GM23338 (cell line): ENCODE measurements at regions not wholly inside any gene's neighbourhood (a gene's known extent, or its start where the extent isn't known, plus 50 kb on each side); places are given as distances from the start of the nearest gene placed in this dataset.

Experiments
- ATAC-seq: fragments of 200-7000 bp; cut with Tn5 transposase; 3 replicates; pipeline ENCODE4 v1.9.1; 2020
- DNase-seq: peaks from one replicate; pipeline ENCODE4 v3.0.0-alpha.2; 2015; ENCODE audit warnings: low spot score
- H2AFZ ChIP-seq: fragments of 200-600 bp; sonication (generic); 2 replicates; pipeline ENCODE4 v1.8.0; 2016; ENCODE audit warnings: antibody characterized with exemption, mild to moderate bottlenecking, moderate library complexity
- H3F3A ChIP-seq: fragments of 200-600 bp; sonication (generic); replicated peaks from 2 replicates; pipeline ENCODE4 v1.8.0; 2017; ENCODE audit warnings: antibody characterized with exemption, mixed run types, low read depth
- H3K27ac ChIP-seq: fragments of 200-600 bp; sonication (generic); 2 replicates; pipeline ENCODE4 v1.6.1; 2016; ENCODE audit warnings: low read depth
- H3K27me3 ChIP-seq: fragments of 200-600 bp; sonication (generic); 2 replicates; pipeline ENCODE4 v1.8.0; 2016; ENCODE audit warnings: mild to moderate bottlenecking, mixed run types, moderate library complexity; ENCODE audit not compliant: insufficient read depth
- H3K36me3 ChIP-seq: fragments of 200-600 bp; sonication (generic); 2 replicates; pipeline ENCODE4 v1.8.0; 2016; ENCODE audit warnings: mild to moderate bottlenecking; ENCODE audit not compliant: insufficient read depth
- H3K4me1 ChIP-seq: fragments of 200-600 bp; sonication (generic); 2 replicates; pipeline ENCODE4 v1.8.0; 2016; ENCODE audit warnings: mild to moderate bottlenecking, moderate library complexity; ENCODE audit not compliant: insufficient read depth
- H3K4me2 ChIP-seq: fragments of 200-600 bp; sonication (generic); 2 replicates; pipeline ENCODE4 v1.7.1; 2017; ENCODE audit warnings: mixed run types
- H3K4me3 ChIP-seq: fragments of 200-600 bp; sonication (generic); 2 replicates; pipeline ENCODE4 v1.6.1; 2016; ENCODE audit warnings: mixed run types
- H3K79me2 ChIP-seq: fragments of 200-600 bp; sonication (generic); replicated peaks from 2 replicates; pipeline ENCODE4 v1.8.0; 2017; ENCODE audit warnings: mild to moderate bottlenecking; ENCODE audit not compliant: insufficient read depth
- H3K9me2 ChIP-seq: fragments of 200-600 bp; sonication (generic); 2 replicates; pipeline ENCODE4 v1.8.0; 2017; ENCODE audit not compliant: insufficient read depth
- H4K20me1 ChIP-seq: fragments of 200-600 bp; sonication (generic); replicated peaks from 2 replicates; pipeline ENCODE4 v1.8.0; 2017; ENCODE audit warnings: mild to moderate bottlenecking; ENCODE audit not compliant: insufficient read depth
- H3K27ac Mint-ChIP-seq: 2 replicates; pipeline ENCODE4 v1.8.0; 2020; ENCODE audit warnings: inconsistent platforms, mild to moderate bottlenecking, moderate library complexity, mixed read lengths
- H3K27me3 Mint-ChIP-seq: 3 replicates; pipeline ENCODE4 v1.8.0; 2022; ENCODE audit warnings: low read depth, mild to moderate bottlenecking, moderate library complexity, mixed read lengths, inconsistent platforms; ENCODE audit not compliant: insufficient read depth, poor library complexity
- H3K36me3 Mint-ChIP-seq: 3 replicates; pipeline ENCODE4 v1.8.0; 2021; ENCODE audit warnings: low read depth, mild to moderate bottlenecking, inconsistent platforms, moderate library complexity, mixed read lengths
- H3K4me1 Mint-ChIP-seq: 3 replicates; pipeline ENCODE4 v1.8.0; 2020; ENCODE audit warnings: mild to moderate bottlenecking, inconsistent platforms, mixed read lengths
- H3K4me3 Mint-ChIP-seq: 3 replicates; pipeline ENCODE4 v1.8.0; 2021; ENCODE audit warnings: moderate library complexity, mild to moderate bottlenecking, inconsistent platforms, mixed read lengths
- H3K9me3 Mint-ChIP-seq: 3 replicates; pipeline ENCODE4 v1.8.0; 2020; ENCODE audit warnings: moderate library complexity, mild to moderate bottlenecking, inconsistent platforms, mixed read lengths
- CREB1 ChIP-seq: fragments of 250-450 bp; sonication (Bioruptor Pico); IDR thresholded peaks from 2 replicates; pipeline ENCODE4 v1.5.0; 2020; ENCODE audit warnings: low read depth, mild to moderate bottlenecking, moderate library complexity
- EZH2 ChIP-seq: fragments of 200-600 bp; sonication (generic); IDR thresholded peaks from one replicate; pipeline ENCODE4 v1.8.0; 2017; ENCODE audit warnings: antibody characterized with exemption, mild to moderate bottlenecking, low read depth; ENCODE audit not compliant: unreplicated experiment
- EZH2phosphoT487 ChIP-seq: fragments of 200-600 bp; sonication (generic); IDR thresholded peaks from one replicate; pipeline ENCODE4 v1.8.1; 2018; ENCODE audit warnings: antibody characterized with exemption; ENCODE audit not compliant: unreplicated experiment
- JUNB ChIP-seq: IDR thresholded peaks from one replicate; pipeline ENCODE4 v1.6.1; 2016; ENCODE audit warnings: antibody characterized with exemption; ENCODE audit not compliant: unreplicated experiment
- NANOG ChIP-seq: IDR thresholded peaks from 2 replicates; pipeline ENCODE4 v1.6.1; 2016; ENCODE audit warnings: antibody characterized with exemption, borderline replicate concordance
- POLR2AphosphoS5 ChIP-seq: IDR thresholded peaks from 2 replicates; pipeline ENCODE4 v1.6.1; 2016; ENCODE audit warnings: antibody characterized with exemption, low read depth
- STAT1 ChIP-seq: IDR thresholded peaks from one replicate; pipeline ENCODE4 v1.6.1; 2016; ENCODE audit warnings: antibody characterized with exemption; ENCODE audit not compliant: unreplicated experiment
- ZNF114 ChIP-seq: fragments of 250-450 bp; sonication (Bioruptor Pico); IDR thresholded peaks from 2 replicates; pipeline ENCODE4 v1.5.0; 2020; ENCODE audit warnings: mild to moderate bottlenecking, moderate library complexity
- ZNF331 ChIP-seq: fragments of 250-450 bp; sonication (Bioruptor Pico); IDR thresholded peaks from 2 replicates; pipeline ENCODE4 v1.5.0; 2020; ENCODE audit warnings: low read depth, mild to moderate bottlenecking, moderate library complexity
- ZNF462 ChIP-seq: fragments of 250-450 bp; sonication (Bioruptor Pico); IDR thresholded peaks from 2 replicates; pipeline ENCODE4 v1.5.0; 2020; ENCODE audit warnings: mild to moderate bottlenecking, moderate library complexity
- TF ChIP-seq, protein P1 (sequence below): IDR thresholded peaks from one replicate; pipeline ENCODE4 v1.6.1; 2018; ENCODE audit warnings: antibody characterized with exemption; ENCODE audit not compliant: unreplicated experiment
- TF ChIP-seq, protein P2 (sequence below): IDR thresholded peaks from 2 replicates; pipeline ENCODE4 v1.6.1; 2016; ENCODE audit warnings: antibody characterized with exemption
- TF ChIP-seq, protein P3 (sequence below), 2 experiments: fragments of 200-600 bp in 1 of 2; sonication (generic) in 1 of 2; conservative IDR thresholded peaks; 2 replicates each; pipeline versions ENCODE4 v1.5.1 to v1.6.1; 2016 to 2017; ENCODE audit warnings: antibody characterized with exemption in 2 of 2, low read depth in 2 of 2, mild to moderate bottlenecking in 2 of 2, moderate library complexity in 1 of 2

GRCh38 chr3:23099021-23099420 is 104.1 kb upstream of the UBE2E2 start:
- Mint-ChIP-seq H3K9me3 (peaks cover 9% of the 10 kb centered on the region), H3K27ac (no peak overlapping the region), H3K4me1 (peaks cover 13% of the 10 kb centered on the region; the same call in 2 of the 3 replicates), H3K36me3 (peaks cover 2% of the 10 kb centered on the region), H3K4me3 (no peak overlapping the region), H3K27me3 (peaks cover 3% of the 10 kb centered on the region)
- Histone ChIP-seq H3K4me1 (no peaks in the 10 kb centered on the region), H2AFZ (no peak overlapping the region), H3K4me3 (no peak overlapping the region), H3K27me3 (no peaks in the 10 kb centered on the region), H3K9me2 (peaks cover 3% of the 10 kb centered on the region; the same call in 1 of the 2 replicates), H3K27ac (no peak overlapping the region), H4K20me1 (no peaks in the 10 kb centered on the region), H3K79me2 (no peaks in the 10 kb centered on the region), H3F3A (no peaks in the 10 kb centered on the region), H3K4me2 (no peak overlapping the region), H3K36me3 (peaks cover 2% of the 10 kb centered on the region; the same call in 1 of the 2 replicates)
- TF ChIP-seq STAT1 = no peak
- TF ChIP-seq ZNF331 = no peak
- no peak for TF ChIP-seq POLR2AphosphoS5
- TF ChIP-seq, protein P1, sequence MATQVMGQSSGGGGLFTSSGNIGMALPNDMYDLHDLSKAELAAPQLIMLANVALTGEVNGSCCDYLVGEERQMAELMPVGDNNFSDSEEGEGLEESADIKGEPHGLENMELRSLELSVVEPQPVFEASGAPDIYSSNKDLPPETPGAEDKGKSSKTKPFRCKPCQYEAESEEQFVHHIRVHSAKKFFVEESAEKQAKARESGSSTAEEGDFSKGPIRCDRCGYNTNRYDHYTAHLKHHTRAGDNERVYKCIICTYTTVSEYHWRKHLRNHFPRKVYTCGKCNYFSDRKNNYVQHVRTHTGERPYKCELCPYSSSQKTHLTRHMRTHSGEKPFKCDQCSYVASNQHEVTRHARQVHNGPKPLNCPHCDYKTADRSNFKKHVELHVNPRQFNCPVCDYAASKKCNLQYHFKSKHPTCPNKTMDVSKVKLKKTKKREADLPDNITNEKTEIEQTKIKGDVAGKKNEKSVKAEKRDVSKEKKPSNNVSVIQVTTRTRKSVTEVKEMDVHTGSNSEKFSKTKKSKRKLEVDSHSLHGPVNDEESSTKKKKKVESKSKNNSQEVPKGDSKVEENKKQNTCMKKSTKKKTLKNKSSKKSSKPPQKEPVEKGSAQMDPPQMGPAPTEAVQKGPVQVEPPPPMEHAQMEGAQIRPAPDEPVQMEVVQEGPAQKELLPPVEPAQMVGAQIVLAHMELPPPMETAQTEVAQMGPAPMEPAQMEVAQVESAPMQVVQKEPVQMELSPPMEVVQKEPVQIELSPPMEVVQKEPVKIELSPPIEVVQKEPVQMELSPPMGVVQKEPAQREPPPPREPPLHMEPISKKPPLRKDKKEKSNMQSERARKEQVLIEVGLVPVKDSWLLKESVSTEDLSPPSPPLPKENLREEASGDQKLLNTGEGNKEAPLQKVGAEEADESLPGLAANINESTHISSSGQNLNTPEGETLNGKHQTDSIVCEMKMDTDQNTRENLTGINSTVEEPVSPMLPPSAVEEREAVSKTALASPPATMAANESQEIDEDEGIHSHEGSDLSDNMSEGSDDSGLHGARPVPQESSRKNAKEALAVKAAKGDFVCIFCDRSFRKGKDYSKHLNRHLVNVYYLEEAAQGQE = no peak
- TF ChIP-seq, protein P2, sequence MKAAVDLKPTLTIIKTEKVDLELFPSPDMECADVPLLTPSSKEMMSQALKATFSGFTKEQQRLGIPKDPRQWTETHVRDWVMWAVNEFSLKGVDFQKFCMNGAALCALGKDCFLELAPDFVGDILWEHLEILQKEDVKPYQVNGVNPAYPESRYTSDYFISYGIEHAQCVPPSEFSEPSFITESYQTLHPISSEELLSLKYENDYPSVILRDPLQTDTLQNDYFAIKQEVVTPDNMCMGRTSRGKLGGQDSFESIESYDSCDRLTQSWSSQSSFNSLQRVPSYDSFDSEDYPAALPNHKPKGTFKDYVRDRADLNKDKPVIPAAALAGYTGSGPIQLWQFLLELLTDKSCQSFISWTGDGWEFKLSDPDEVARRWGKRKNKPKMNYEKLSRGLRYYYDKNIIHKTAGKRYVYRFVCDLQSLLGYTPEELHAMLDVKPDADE = no peak
- no peak for TF ChIP-seq EZH2
- no peak for TF ChIP-seq CREB1 (CRISPR knock-in tag)
- no peak for TF ChIP-seq NANOG
- no peak for TF ChIP-seq ZNF462 (CRISPR knock-in tag)
- TF ChIP-seq, protein P3, sequence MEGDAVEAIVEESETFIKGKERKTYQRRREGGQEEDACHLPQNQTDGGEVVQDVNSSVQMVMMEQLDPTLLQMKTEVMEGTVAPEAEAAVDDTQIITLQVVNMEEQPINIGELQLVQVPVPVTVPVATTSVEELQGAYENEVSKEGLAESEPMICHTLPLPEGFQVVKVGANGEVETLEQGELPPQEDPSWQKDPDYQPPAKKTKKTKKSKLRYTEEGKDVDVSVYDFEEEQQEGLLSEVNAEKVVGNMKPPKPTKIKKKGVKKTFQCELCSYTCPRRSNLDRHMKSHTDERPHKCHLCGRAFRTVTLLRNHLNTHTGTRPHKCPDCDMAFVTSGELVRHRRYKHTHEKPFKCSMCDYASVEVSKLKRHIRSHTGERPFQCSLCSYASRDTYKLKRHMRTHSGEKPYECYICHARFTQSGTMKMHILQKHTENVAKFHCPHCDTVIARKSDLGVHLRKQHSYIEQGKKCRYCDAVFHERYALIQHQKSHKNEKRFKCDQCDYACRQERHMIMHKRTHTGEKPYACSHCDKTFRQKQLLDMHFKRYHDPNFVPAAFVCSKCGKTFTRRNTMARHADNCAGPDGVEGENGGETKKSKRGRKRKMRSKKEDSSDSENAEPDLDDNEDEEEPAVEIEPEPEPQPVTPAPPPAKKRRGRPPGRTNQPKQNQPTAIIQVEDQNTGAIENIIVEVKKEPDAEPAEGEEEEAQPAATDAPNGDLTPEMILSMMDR (conservative IDR thresholded peaks at IDR 0.05; ENCODE audit: low read depth in 2 of 2) = no peak
- no peak for TF ChIP-seq JUNB
- TF ChIP-seq ZNF114 (CRISPR knock-in tag) = no peak
- TF ChIP-seq EZH2phosphoT487 = no peak
- ATAC-seq (no peak), DNase-seq (no peak)
